AML-193 (cell line): ENCODE measurements at regions not wholly inside any gene's neighbourhood (a gene's known extent, or its start where the extent isn't known, plus 50 kb on each side); places are given as distances from the start of the nearest gene placed in this dataset.
"Not testable (repeated sequence)": the region's sequence is repeated elsewhere in the genome, so short reads cannot be mapped to it uniquely, and the experiment has no call there.

Experiments
- DNase-seq, 2 experiments: peaks; one replicate each; lab custom pipeline; 2025; lab: John Stamatoyannopoulos, UW

GRCh38 chr15:87722941-87723691 is 533.4 kb downstream of the NTRK3 start:
- DNase-seq, result no peak

GRCh38 chr15:87720235-87720634 is 536.3 kb downstream of the NTRK3 start:
- DNase-seq, result no peak

GRCh38 chr15:87716422-87716821 is 540.1 kb downstream of the NTRK3 start:
- DNase-seq, result no peak

GRCh38 chr15:87715252-87715651 is 541.3 kb downstream of the NTRK3 start:
- no peak for DNase-seq

- no peak for DNase-seq
Measured at GRCh38 chr15:87713475-87713879, 543.1 kb downstream of the NTRK3 start.

- no peak for DNase-seq
Measured at GRCh38 chr15:87712211-87712610, 544.3 kb downstream of the NTRK3 start.

GRCh38 chr15:87711026-87711425 is 545.5 kb downstream of the NTRK3 start:
- no peak for DNase-seq

GRCh38 chr15:87710406-87710805 is 546.1 kb downstream of the NTRK3 start:
- no peak for DNase-seq

- DNase-seq, result no peak
Measured at GRCh38 chr15:87707566-87708130, 548.9 kb downstream of the NTRK3 start.

GRCh38 chr15:87707071-87707470 is 549.5 kb downstream of the NTRK3 start:
- no peak for DNase-seq

- DNase-seq, result no peak
Measured at GRCh38 chr15:87706001-87706400, 550.5 kb downstream of the NTRK3 start.

- no peak for DNase-seq
Measured at GRCh38 chr15:87704276-87704675, 552.3 kb downstream of the NTRK3 start.

- DNase-seq, result no peak
Measured at GRCh38 chr15:87703327-87704111, 553.0 kb downstream of the NTRK3 start.

- no peak for DNase-seq
Measured at GRCh38 chr15:87702270-87702669, 554.3 kb downstream of the NTRK3 start.

GRCh38 chr15:87698467-87698866 is 558.1 kb downstream of the NTRK3 start:
- DNase-seq, result not testable (repeated sequence)

- no peak for DNase-seq
Measured at GRCh38 chr15:87689716-87690115, 566.8 kb downstream of the NTRK3 start.

GRCh38 chr15:87687523-87687870 is 569.0 kb downstream of the NTRK3 start:
- no peak for DNase-seq

- DNase-seq, result no peak
Measured at GRCh38 chr15:87686841-87687522, 569.6 kb downstream of the NTRK3 start.

GRCh38 chr15:87686339-87686738 is 570.2 kb downstream of the NTRK3 start:
- no peak for DNase-seq

GRCh38 chr15:87682527-87682926 is 574.0 kb downstream of the NTRK3 start:
- no peak for DNase-seq

- DNase-seq, result no peak
Measured at GRCh38 chr15:87681104-87681503, 575.4 kb downstream of the NTRK3 start.

- no peak for DNase-seq
Measured at GRCh38 chr15:87680208-87680607, 576.3 kb downstream of the NTRK3 start.

- no peak for DNase-seq
Measured at GRCh38 chr15:87675271-87675670, 581.3 kb downstream of the NTRK3 start.
